ENCODE measurements at regions not wholly inside any gene's neighbourhood (a gene's known extent, or its start where the extent isn't known, plus 50 kb on each side); places are given as distances from the start of the nearest gene placed in this dataset.

- TF ChIP-seq CTCF (IDR thresholded peaks at IDR 0.05) (no peak), POLR2A (IDR thresholded peaks at IDR 0.05) (no peak)
These were observed 383.0 kb downstream of the SETD4 start for GRCh38 chr21:35677298-35677841.
